SK-N-SH treated with all-trans-retinoic acid at 6 μM for 48 hours (cell line): ENCODE measurements at regions not wholly inside any gene's neighbourhood (a gene's known extent, or its start where the extent isn't known, plus 50 kb on each side); places are given as distances from the start of the nearest gene placed in this dataset.

Experiments
- ATAC-seq: fragments of 200-7000 bp; cut with Tn5 transposase; 3 replicates; pipeline ENCODE4 v1.9.1; 2020; ENCODE audit warnings: mild to moderate bottlenecking, moderate library complexity
- ARNTL ChIP-seq: fragments of 450-650 bp; formaldehyde crosslinking; IDR thresholded peaks from 2 replicates; pipeline ENCODE4 v1.5.0; 2020; ENCODE audit warnings: low read depth, mild to moderate bottlenecking, moderate library complexity, borderline replicate concordance
- BACH2 ChIP-seq: fragments of 250-450 bp; sonication (Bioruptor Pico); IDR thresholded peaks from 2 replicates; pipeline ENCODE4 v1.9.0; 2021; ENCODE audit warnings: mild to moderate bottlenecking, borderline replicate concordance
- ISL1 ChIP-seq: fragments of 250-450 bp; sonication (Bioruptor Pico); IDR thresholded peaks from 2 replicates; pipeline ENCODE4 v2.1.2; 2022; ENCODE audit warnings: mild to moderate bottlenecking, moderate library complexity
- OSR1 ChIP-seq: fragments of 250-450 bp; sonication (Bioruptor Pico); IDR thresholded peaks from 2 replicates; pipeline ENCODE4 v1.8.0; 2022; ENCODE audit warnings: moderate library complexity, mild to moderate bottlenecking, inconsistent platforms
- PPARA ChIP-seq: fragments of 250-450 bp; sonication (Bioruptor Pico); IDR thresholded peaks from 2 replicates; pipeline ENCODE4 v1.5.0; 2020; ENCODE audit warnings: mild to moderate bottlenecking, borderline replicate concordance
- RARB ChIP-seq: fragments of 250-450 bp; sonication (Bioruptor Pico); IDR thresholded peaks from 2 replicates; pipeline ENCODE4 v1.8.0; 2021; ENCODE audit warnings: mild to moderate bottlenecking, moderate library complexity
- SNAI2 ChIP-seq: fragments of 250-450 bp; sonication (Bioruptor Pico); IDR thresholded peaks from 2 replicates; pipeline ENCODE4 v1.5.0; 2020; ENCODE audit warnings: mild to moderate bottlenecking, moderate library complexity
- TCF4 ChIP-seq: fragments of 250-450 bp; sonication (Bioruptor Pico); IDR thresholded peaks from 2 replicates; pipeline ENCODE4 v1.8.0; 2021; ENCODE audit warnings: mild to moderate bottlenecking, moderate library complexity, borderline replicate concordance
- TOX ChIP-seq: fragments of 250-450 bp; sonication (Bioruptor Pico); IDR thresholded peaks from 2 replicates; pipeline ENCODE4 v1.8.0; 2021; ENCODE audit warnings: mild to moderate bottlenecking, moderate library complexity, borderline replicate concordance
- ZC3H10 ChIP-seq: fragments of 250-450 bp; sonication (Bioruptor Pico); IDR thresholded peaks from 2 replicates; pipeline ENCODE4 v1.5.1; 2021; ENCODE audit warnings: mild to moderate bottlenecking, moderate library complexity
- ZNF565 ChIP-seq: fragments of 450-650 bp; formaldehyde crosslinking; conservative IDR thresholded peaks from 2 replicates; pipeline ENCODE4 v1.5.0; 2020; ENCODE audit warnings: low read depth, mild to moderate bottlenecking, moderate library complexity
- ZNF8 ChIP-seq: fragments of 450-650 bp; formaldehyde crosslinking; IDR thresholded peaks from 2 replicates; pipeline ENCODE4 v1.5.0; 2020; ENCODE audit warnings: mild to moderate bottlenecking, moderate library complexity
- TF ChIP-seq, protein P1 (sequence below): fragments of 250-450 bp; sonication (Bioruptor Pico); IDR thresholded peaks from 2 replicates; pipeline ENCODE4 v1.5.0; 2020; ENCODE audit warnings: mild to moderate bottlenecking, moderate library complexity
- TF ChIP-seq, protein P2 (sequence below): fragments of 250-450 bp; sonication (Bioruptor Pico); IDR thresholded peaks from 2 replicates; pipeline ENCODE4 v1.5.1; 2021; ENCODE audit warnings: mild to moderate bottlenecking, moderate library complexity
- TF ChIP-seq, protein P3 (sequence below): fragments of 250-450 bp; sonication (Bioruptor Pico); IDR thresholded peaks from 2 replicates; pipeline ENCODE4 v1.8.0; 2020; ENCODE audit warnings: mild to moderate bottlenecking, moderate library complexity, borderline replicate concordance
- TF ChIP-seq, protein P4 (sequence below): fragments of 250-450 bp; sonication (Bioruptor Pico); IDR thresholded peaks from 2 replicates; pipeline ENCODE4 v1.5.1; 2020; ENCODE audit warnings: low read depth, mild to moderate bottlenecking, moderate library complexity

DNA sequence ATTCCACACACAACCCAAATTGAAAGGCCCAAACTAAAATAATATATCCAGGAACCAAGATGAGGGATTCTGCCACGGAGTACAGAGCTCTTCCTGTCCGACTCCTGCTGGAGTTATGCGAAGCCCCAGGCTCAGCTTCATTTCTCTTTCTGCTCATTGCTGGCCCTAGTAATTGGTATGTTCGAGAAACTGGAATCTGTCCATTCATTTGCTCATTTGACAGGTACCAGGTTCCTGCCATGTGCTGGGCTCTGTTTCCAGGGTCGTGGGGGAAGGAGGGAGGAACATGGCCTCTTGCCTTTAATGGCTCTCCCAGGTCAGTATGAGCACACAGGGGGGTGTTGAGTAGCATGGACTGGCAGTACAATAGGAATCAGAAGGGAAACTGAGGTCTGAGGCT is 179.2 kb upstream of the SHH start (continued):
- no peak for TF ChIP-seq RARB (CRISPR knock-in tag)
- TF ChIP-seq, all 23 proteins: peak for 0

DNA sequence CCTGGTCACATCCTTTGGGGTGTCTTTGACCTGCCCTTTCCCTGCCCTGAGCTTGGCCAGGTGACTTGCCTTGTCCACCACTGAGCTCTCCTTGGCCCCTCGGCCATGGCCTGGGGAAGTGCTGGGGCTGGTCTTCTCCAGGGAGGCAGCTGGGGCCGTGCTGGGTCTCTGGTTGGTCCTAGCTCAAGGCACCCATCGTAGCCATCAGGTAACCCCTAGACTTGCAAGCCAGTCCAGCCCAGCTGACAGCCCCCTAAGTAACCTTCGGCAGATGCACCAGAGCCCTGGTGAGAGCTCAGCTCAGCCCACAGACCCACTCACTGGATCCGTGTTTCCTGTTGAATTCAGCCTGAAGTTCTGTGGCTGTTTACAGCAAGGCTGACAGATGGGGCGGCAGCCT is 176.2 kb upstream of the SHH start:
- no peak for TF ChIP-seq OSR1 (CRISPR knock-in tag)
- no peak for ATAC-seq

DNA sequence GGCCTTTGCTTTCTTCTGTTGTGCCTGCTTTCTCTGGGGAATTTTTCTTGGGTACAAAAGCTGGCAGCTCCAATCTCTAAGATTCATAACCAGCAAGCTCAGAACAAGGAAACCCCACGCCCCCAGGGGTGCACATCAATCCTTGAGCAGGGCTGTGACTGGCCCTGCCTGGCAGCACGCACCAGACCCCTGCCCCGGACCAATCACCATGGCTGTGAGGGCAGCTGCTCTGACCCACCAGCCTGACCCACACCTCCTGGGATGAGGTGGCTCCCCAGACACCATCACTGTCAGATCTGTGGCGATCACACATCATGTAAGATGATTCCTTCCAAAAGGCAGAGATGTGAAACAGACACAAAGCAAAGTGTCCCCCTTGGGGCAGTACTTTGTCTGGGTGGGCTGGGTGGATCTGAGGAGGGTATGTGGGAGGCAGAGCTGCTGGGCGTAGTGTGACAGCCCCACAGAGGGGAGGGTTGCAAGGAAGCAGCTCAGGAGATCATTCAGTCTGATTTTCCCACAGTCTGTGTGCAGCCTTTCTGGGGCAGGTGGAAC is 175.5 kb upstream of the SHH start:
- no peak for ATAC-seq
- no peak for TF ChIP-seq OSR1 (CRISPR knock-in tag)
- TF ChIP-seq ISL1 (CRISPR knock-in tag): no peak
- TF ChIP-seq RARB (CRISPR knock-in tag): no peak

DNA sequence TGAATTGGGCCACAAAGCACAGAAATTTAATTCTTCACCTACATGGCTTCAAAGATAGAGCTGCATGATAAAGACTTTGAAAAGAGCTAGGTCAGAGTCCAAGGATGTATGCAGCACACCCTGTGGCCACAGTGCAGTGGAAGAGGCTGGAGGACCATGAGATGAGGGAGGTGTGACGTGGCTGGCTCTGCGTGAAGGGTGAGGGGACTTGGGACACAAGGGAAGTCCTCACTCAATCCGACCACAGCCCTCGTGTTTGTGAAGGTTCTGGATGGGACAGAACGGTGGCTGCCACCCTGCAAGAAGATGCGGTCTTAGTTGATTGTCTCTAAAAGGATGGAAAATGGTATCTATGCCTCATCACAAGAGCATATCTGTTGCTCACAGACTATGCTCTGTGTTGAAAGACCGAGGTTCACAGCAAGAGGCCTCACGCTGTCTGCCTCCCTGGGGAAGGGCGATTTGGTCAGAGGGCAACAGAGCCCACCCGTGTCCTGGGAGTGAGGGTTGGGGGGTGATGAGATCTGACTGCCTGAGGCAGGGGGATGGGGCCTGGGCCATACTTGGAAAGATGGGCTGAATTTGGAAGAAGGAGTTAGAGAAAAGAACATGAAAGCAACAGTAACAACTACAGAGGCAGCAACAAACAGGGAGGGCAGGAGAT is 174.4 kb upstream of the SHH start:
- no peak for ATAC-seq
- TF ChIP-seq, protein P1, sequence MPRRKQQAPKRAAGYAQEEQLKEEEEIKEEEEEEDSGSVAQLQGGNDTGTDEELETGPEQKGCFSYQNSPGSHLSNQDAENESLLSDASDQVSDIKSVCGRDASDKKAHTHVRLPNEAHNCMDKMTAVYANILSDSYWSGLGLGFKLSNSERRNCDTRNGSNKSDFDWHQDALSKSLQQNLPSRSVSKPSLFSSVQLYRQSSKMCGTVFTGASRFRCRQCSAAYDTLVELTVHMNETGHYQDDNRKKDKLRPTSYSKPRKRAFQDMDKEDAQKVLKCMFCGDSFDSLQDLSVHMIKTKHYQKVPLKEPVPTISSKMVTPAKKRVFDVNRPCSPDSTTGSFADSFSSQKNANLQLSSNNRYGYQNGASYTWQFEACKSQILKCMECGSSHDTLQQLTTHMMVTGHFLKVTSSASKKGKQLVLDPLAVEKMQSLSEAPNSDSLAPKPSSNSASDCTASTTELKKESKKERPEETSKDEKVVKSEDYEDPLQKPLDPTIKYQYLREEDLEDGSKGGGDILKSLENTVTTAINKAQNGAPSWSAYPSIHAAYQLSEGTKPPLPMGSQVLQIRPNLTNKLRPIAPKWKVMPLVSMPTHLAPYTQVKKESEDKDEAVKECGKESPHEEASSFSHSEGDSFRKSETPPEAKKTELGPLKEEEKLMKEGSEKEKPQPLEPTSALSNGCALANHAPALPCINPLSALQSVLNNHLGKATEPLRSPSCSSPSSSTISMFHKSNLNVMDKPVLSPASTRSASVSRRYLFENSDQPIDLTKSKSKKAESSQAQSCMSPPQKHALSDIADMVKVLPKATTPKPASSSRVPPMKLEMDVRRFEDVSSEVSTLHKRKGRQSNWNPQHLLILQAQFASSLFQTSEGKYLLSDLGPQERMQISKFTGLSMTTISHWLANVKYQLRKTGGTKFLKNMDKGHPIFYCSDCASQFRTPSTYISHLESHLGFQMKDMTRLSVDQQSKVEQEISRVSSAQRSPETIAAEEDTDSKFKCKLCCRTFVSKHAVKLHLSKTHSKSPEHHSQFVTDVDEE: no peak
- no peak for TF ChIP-seq ZC3H10 (CRISPR knock-in tag)
- no peak for TF ChIP-seq OSR1 (CRISPR knock-in tag)
- TF ChIP-seq BACH2 (CRISPR knock-in tag): no peak
- TF ChIP-seq, protein P2, sequence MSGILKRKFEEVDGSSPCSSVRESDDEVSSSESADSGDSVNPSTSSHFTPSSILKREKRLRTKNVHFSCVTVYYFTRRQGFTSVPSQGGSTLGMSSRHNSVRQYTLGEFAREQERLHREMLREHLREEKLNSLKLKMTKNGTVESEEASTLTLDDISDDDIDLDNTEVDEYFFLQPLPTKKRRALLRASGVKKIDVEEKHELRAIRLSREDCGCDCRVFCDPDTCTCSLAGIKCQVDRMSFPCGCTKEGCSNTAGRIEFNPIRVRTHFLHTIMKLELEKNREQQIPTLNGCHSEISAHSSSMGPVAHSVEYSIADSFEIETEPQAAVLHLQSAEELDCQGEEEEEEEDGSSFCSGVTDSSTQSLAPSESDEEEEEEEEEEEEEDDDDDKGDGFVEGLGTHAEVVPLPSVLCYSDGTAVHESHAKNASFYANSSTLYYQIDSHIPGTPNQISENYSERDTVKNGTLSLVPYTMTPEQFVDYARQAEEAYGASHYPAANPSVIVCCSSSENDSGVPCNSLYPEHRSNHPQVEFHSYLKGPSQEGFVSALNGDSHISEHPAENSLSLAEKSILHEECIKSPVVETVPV (CRISPR knock-in tag): no peak
- TF ChIP-seq TOX (CRISPR knock-in tag): no peak

DNA sequence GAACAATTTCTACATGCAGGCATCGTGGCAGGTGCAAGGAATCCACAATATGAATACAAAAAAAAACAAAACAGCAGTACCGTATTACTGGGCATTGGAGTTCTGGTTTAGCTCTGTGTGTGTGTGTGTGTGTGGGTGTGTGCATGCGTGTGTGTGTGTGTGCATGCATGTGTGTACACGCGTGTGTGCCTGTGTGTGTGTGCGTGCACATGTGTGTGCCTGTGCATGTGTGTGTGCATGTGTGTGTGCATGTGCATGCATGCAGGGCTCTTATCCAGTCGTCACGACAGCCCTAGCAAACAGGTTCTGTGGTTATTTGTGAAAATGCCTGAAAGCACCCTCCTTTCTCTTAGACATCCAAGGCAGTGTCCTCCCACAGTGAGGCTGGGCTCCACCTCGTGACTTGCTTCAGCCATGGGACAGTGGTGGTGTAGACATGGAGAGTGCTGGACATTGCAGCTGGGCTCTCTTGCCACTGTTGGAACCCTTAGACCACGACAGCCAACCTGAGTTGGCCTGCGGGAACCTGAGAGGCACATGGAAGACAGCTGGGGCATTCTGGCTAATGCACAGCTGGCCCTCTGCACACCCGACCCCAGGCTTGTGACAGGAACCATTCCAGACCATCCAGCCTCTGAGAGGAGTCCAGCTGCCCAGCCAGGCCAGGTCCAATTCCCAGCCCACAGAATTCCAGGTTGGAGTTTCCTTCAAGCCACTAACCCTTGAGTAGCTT is 173.4 kb upstream of the SHH start:
- TF ChIP-seq TCF4 (CRISPR knock-in tag): no peak
- TF ChIP-seq, protein P3, sequence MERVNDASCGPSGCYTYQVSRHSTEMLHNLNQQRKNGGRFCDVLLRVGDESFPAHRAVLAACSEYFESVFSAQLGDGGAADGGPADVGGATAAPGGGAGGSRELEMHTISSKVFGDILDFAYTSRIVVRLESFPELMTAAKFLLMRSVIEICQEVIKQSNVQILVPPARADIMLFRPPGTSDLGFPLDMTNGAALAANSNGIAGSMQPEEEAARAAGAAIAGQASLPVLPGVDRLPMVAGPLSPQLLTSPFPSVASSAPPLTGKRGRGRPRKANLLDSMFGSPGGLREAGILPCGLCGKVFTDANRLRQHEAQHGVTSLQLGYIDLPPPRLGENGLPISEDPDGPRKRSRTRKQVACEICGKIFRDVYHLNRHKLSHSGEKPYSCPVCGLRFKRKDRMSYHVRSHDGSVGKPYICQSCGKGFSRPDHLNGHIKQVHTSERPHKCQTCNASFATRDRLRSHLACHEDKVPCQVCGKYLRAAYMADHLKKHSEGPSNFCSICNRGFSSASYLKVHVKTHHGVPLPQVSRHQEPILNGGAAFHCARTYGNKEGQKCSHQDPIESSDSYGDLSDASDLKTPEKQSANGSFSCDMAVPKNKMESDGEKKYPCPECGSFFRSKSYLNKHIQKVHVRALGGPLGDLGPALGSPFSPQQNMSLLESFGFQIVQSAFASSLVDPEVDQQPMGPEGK (CRISPR knock-in tag): no peak
- no peak for TF ChIP-seq ZNF565 (CRISPR knock-in tag)
- no peak for TF ChIP-seq BACH2 (CRISPR knock-in tag)
- TF ChIP-seq SNAI2 (CRISPR knock-in tag): no peak
- ATAC-seq: no peak

DNA sequence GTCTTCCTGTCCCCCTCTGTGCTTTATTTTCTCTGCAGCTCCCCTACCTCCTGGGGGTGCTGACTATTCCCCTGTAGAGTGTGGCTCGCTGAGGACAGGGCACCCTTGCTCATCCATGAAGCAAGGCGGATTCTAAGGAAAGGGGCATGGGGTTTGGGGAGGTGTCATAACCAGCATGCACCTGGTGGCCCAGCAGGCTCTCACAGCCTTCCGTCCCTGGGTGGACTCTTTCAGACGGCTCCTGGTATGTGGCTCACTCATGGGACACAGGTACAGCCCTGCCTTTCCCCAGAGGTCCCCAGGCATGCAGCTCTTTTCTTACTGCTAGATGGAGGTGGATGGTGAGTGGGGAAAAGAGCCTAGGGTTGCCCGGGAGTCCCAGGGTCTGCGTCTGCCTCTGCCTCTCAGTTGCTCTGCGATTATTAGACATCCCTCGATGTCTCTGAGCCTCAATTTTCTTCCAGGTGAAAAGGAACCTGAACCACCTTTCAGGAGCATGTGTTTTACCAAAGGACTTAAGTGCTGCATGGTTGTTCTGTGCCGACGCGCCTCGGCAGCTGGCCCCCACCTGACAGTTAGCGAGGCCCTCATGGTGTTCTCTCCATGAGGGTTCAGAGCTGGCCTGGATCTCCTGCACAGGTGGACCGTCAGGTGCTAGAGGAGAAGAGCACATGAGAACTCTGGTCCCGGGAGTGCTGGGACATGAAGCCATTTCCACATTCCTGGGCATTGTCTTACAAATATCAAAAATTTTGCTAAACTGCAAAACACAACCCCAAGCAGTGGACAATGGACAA is 172.5 kb upstream of the SHH start:
- ATAC-seq: no peak
- TF ChIP-seq PPARA (CRISPR knock-in tag): no peak
- no peak for TF ChIP-seq ARNTL (CRISPR knock-in tag)
- no peak for TF ChIP-seq SNAI2 (CRISPR knock-in tag)
- no peak for TF ChIP-seq ZNF8 (CRISPR knock-in tag)
- TF ChIP-seq, protein P4, sequence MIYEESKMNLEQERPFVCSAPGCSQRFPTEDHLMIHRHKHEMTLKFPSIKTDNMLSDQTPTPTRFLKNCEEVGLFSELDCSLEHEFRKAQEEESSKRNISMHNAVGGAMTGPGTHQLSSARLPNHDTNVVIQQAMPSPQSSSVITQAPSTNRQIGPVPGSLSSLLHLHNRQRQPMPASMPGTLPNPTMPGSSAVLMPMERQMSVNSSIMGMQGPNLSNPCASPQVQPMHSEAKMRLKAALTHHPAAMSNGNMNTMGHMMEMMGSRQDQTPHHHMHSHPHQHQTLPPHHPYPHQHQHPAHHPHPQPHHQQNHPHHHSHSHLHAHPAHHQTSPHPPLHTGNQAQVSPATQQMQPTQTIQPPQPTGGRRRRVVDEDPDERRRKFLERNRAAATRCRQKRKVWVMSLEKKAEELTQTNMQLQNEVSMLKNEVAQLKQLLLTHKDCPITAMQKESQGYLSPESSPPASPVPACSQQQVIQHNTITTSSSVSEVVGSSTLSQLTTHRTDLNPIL: no peak
- no peak for TF ChIP-seq TOX (CRISPR knock-in tag)
- TF ChIP-seq ZC3H10 (CRISPR knock-in tag): no peak
- TF ChIP-seq, protein P1: no peak
- TF ChIP-seq, protein P3 (CRISPR knock-in tag): no peak
